ENCODE measurements at regions not wholly inside any gene's neighbourhood (a gene's known extent, or its start where the extent isn't known, plus 50 kb on each side); places are given as distances from the start of the nearest gene placed in this dataset.

- DNase-seq (ENCODE audit: low read depth in 1 of 2, low spot score in 1 of 2), result no peak
These were observed 95.5 kb upstream of the COL8A1 start for GRCh38 chr3:99542767-99543518.

GRCh38 chr3:99541181-99541580 lies 97.2 kb upstream of the COL8A1 start:
- no peak for DNase-seq (ENCODE audit: low read depth in 1 of 2, low spot score in 1 of 2)

GRCh38 chr3:99537416-99537815 lies 101.0 kb upstream of the COL8A1 start:
- no peak for DNase-seq (ENCODE audit: low read depth in 1 of 2, low spot score in 1 of 2)

DNA sequence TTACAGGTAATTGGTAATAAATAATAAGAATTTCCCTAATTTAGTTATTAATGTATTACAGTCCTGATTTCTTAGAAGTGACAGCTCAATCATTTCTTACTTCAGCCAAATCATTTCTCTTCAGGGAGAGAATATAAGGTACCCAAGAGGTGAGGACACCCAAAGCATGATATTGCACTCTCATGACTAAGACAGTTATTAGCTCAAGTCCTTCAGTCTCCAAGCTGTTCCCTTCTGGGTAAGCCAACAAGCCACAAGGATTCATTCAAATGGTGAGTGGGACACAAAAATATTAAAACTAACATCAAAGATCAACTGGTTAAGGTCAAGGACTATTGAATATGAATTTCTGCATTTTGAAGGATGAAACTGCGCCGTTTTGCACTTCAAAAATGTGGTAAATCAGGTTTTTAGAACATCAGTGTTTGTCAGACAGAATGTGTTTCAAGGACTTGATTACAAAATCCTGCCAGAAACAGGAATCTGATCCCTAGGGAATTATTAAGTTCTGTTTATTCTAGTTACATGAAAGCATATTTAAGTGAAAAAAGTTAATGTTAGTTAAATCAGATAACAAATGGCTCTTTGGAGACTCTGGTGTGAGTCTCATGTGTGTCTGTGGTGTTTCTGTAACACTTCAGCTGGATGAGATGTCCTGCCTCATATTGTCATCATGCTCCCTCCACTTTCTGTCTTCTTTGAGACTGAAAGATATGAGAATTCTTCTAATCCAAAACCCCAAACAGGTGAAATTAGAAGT lies 101.7 kb upstream of the COL8A1 start:
- DNase-seq (ENCODE audit: low read depth in 1 of 2, low spot score in 1 of 2), result no peak

DNA sequence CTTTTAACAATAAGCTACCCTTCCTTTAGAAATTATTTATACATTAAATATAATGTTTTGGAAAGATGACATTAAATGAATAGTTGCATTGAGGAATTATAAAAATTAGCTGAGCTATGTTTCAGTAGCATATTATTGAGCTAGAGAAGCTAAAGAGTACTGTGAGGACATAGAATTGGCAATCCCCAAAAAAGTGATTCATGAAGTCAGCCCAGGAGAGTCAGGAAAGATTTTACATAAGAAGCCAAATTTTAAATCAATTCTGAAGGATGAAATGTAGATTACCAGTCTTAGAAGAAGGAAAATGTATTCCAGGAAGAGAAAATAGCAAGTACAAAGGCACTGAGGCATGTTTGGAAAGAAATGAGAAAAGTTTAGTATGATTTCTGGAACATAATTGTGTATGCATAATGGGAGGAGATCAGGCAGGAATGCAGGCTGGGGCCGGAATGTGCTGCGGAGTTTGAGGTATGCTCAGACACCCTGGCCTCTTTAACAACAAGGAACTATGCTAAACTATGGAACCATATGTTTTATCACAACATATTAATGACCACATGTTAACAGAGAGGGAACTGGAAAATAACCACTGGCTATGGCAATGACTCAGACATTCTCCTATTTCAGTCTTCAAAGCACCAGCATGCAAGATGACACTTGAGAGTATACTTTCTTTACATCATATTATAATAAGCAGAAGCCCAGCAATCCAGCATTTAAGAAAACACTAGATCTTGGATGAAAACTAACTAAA lies 103.3 kb upstream of the COL8A1 start:
- DNase-seq (ENCODE audit: low read depth in 1 of 2, low spot score in 1 of 2), result no peak

DNA sequence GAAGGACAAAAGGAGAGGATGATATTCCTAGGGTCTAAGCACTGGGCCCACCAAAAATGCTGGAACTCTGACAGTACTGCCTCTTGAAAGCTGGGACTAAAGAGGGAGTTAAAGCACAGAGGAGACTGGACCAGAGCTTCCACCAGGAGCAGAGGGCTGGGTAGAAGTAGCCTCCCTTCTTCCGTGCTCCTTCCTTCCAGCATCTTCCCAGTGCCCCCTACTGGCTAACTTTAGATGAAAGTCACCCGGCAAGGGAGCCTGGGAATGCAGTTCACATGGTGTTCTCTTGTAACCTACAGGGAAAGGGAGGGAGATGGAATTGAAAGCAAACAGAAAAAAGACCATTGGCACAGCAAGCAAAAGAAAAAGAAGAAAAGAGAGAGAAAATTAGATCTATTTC lies 106.1 kb upstream of the COL8A1 start:
- no peak for DNase-seq (ENCODE audit: low read depth in 1 of 2, low spot score in 1 of 2)

DNA sequence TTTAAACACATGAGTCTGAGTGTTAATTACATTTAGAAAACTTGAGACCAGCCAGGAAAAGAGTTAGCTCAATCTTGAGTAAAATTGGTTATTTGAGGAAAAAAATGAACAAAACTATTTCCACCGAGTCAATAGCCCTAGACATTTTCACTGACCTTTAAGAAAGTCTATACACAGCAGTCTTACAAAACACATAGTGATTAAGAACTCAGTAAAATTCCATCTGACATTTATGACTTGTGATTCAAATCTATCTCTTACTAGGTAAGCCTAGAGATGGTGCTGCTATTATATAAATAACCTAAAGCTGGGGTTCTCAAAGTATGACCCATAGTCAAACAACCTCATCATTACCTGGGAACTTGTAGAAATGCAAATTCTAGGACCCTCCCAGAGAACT lies 109.1 kb upstream of the COL8A1 start:
- DNase-seq (ENCODE audit: low read depth in 1 of 2, low spot score in 1 of 2), result no peak

- no peak for DNase-seq (ENCODE audit: low read depth in 1 of 2, low spot score in 1 of 2)
These were observed 111.5 kb upstream of the COL8A1 start for GRCh38 chr3:99526921-99527320.

- no peak for DNase-seq (ENCODE audit: low read depth in 1 of 2, low spot score in 1 of 2)
These were observed 113.8 kb upstream of the COL8A1 start for GRCh38 chr3:99524559-99524958.

DNA sequence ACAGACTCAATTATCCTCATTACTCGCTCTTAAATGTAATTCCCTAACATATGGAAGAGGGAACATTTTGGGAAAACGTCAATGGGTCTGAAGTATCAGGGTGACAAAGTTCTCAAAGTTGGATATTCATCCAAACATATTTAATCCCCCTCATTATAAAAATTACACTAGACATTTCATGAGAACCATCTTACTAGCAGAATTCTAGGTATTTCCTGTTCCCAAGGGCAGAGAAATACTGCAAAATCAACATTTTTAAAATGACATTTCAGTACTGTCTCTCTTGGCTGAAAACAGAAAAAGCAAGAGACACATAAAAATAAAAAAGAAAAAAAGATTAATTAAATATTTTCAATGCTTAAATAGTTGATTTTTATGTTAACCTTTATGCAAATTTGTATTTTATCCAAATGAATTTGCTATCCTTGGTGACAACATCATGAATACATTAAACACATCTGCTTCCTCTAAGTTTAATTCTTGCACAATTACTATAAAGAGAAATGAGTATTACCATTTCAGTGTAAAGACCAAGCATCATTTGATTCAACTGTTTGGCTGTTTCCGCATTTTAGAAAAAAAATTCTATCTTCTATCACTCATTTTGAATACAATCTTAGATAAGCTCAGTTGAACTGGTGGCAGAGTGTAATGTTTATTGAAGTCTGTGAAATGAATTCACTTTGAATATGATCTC lies 114.8 kb upstream of the COL8A1 start:
- DNase-seq (ENCODE audit: low read depth in 1 of 2, low spot score in 1 of 2), result no peak

DNA sequence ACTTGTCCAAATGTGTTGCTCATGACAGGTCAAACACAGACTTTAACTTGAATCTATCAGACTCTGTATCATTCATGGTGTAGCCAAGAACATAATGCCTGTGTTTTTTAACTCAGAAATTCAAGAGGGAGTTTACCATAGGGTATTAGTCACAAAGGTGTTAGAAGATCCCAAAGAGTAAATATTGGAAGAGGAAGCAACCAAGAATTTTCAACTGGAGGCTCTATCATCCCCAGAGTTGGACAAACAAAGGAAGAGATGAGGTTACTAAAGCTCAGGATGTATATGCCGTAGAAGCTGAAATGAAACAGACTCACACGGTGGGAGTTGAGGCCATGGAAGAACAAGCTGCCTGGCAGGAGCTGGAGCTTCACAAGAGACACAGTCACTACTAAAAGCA lies 116.2 kb upstream of the COL8A1 start:
- no peak for DNase-seq (ENCODE audit: low read depth in 1 of 2, low spot score in 1 of 2)

DNA sequence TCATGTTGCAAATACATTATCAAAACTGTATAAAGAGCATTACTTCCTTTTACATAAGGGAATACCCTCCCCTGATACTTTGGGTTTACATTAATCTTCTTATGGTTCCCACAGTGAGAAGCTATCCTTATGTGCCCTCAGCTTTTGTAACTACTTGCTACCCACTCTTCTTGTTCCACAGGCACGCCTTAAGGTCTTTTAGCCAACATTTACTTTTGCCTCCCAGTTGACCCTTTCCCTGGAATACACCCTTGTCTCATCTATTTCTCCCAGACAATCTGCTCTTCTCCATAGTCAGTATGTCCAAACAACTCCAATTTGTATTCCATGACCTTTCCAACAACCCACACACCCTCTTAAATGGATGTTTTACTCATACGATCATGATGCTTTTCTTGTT lies 116.8 kb upstream of the COL8A1 start:
- no peak for DNase-seq (ENCODE audit: low read depth in 1 of 2, low spot score in 1 of 2)

GRCh38 chr3:99520513-99520912 lies 117.9 kb upstream of the COL8A1 start:
- DNase-seq (ENCODE audit: low read depth in 1 of 2, low spot score in 1 of 2), result no peak

- DNase-seq (ENCODE audit: low read depth in 1 of 2, low spot score in 1 of 2), result no peak
These were observed 121.5 kb upstream of the COL8A1 start for GRCh38 chr3:99516936-99517335.

GRCh38 chr3:99515891-99516290 lies 122.5 kb upstream of the COL8A1 start:
- no peak for DNase-seq (ENCODE audit: low read depth in 1 of 2, low spot score in 1 of 2)

GRCh38 chr3:99509224-99509623 lies 129.2 kb upstream of the COL8A1 start:
- no peak for DNase-seq (ENCODE audit: low read depth in 1 of 2, low spot score in 1 of 2)

GRCh38 chr3:99508191-99508590 lies 130.2 kb upstream of the COL8A1 start:
- no peak for DNase-seq (ENCODE audit: low read depth in 1 of 2, low spot score in 1 of 2)

- DNase-seq (ENCODE audit: low read depth in 1 of 2, low spot score in 1 of 2), result peak in 1 of 2 donors; percentile 3
These were observed 132.6 kb upstream of the COL8A1 start for GRCh38 chr3:99505646-99506269.

DNA sequence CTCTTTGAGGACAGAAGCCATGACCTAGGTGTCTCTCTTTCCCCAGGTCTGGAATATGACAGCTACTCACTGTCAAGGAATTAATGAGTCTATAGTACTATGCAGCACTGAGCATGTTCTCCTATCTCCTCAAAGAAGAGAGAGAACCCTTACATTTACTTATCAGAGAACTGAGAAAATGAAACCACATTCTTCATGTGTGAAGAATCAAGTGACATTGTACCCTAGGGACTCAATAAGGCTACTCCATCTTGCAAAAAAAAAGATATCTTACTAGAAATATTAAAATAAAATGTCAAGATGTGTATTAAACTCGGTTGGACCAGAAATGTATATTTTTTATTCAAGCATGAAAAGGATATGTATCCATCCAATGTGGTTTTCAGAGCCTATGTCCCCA lies 133.2 kb upstream of the COL8A1 start:
- no peak for DNase-seq (ENCODE audit: low read depth in 1 of 2, low spot score in 1 of 2)

- no peak for DNase-seq (ENCODE audit: low read depth in 1 of 2, low spot score in 1 of 2)
These were observed 134.1 kb upstream of the COL8A1 start for GRCh38 chr3:99504258-99504657.

DNA sequence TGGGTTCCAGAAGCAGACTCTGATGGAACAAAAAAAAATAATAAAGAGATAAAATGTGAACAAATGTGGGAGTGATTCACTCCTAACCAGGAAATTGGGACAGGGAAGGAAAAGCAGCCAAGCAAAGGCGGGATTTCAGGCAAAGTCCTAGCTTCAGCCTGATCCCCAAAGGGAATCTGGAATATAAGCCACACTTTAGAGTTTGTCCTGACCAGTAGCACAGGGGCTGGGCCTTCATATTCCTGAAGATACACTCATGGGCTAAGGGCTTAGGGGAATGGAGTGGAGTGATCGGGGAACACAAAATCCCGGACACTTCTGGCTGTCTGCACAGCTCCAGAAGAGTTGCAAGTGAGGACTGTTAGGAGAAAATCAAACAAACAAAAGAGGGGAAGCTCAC lies 135.0 kb upstream of the COL8A1 start:
- no peak for DNase-seq (ENCODE audit: low read depth in 1 of 2, low spot score in 1 of 2)

Measured in activated CD4-positive, alpha-beta T cell treated with anti-CD3 and anti-CD28 coated beads, Interleukin-2, amount 50 U/mL, for 24 hours (primary cell).